B cell (primary cell): ENCODE measurements at regions not wholly inside any gene's neighbourhood (a gene's known extent, or its start where the extent isn't known, plus 50 kb on each side); places are given as distances from the start of the nearest gene placed in this dataset.

Experiments used
- ATAC-seq: fragments of 200-7000 bp; cut with Tn5 transposase; one replicate; pipeline ENCODE4 v1.10.0; 2021; ENCODE audit warnings: low read depth, mild to moderate bottlenecking, moderate number of reproducible peaks, moderate library complexity
- CTCF ChIA-PET: fragments of 350-600 bp; sonication (Branson Sonifier 250); formaldehyde crosslinking; loops from one replicate; lab custom pipeline; 2021; ENCODE audit warnings: antibody characterized with exemption, inconsistent platforms; lab: Charles Lee
- POLR2A ChIA-PET: fragments of 350-600 bp; sonication (Branson Sonifier 250); formaldehyde crosslinking; loops from one replicate; lab custom pipeline; 2021; ENCODE audit warnings: antibody characterized with exemption; lab: Charles Lee
- DNase-seq: peaks from one replicate; pipeline ENCODE4 v3.0.0; 2013
- H2AFZ ChIP-seq: 2 replicates; pipeline ENCODE4 v1.6.1; 2012; ENCODE audit warnings: mild to moderate bottlenecking, low read depth, low read length; ENCODE audit not compliant: insufficient read depth, poor library complexity, severe bottlenecking
- H3K27ac ChIP-seq, 2 donors: 1 replicate in 1 of 2; 2 replicates in 1 of 2; pipeline ENCODE4 v1.5.1; 2012 to 2013; ENCODE audit warnings: low read length in 2 of 2, mild to moderate bottlenecking in 2 of 2, moderate library complexity in 1 of 2
- H3K27me3 ChIP-seq, 4 experiments: fragments of 200-600 bp in 1 of 4; sonication (generic) in 1 of 4; replicated peaks in 1 of 4; 1 replicate in 2 of 4; 2 replicates in 2 of 4; pipeline versions ENCODE4 v1.6.1 to v1.7.0; 2013 to 2016; ENCODE audit warnings: low read length in 3 of 4, mild to moderate bottlenecking in 2 of 4, mixed read lengths in 1 of 4, moderate library complexity in 1 of 4; ENCODE audit not compliant: insufficient read depth in 4 of 4, control insufficient read depth in 3 of 4; ENCODE audit errors: control extremely low read depth in 1 of 4
- H3K36me3 ChIP-seq, 2 experiments: replicated peaks in 1 of 2; 1 replicate in 1 of 2; 2 replicates in 1 of 2; pipeline versions ENCODE4 v1.6.1 to v1.7.1; 2013; ENCODE audit warnings: low read length in 1 of 2; ENCODE audit not compliant: insufficient read depth in 2 of 2, control insufficient read depth in 1 of 2; ENCODE audit errors: control extremely low read depth in 1 of 2, extremely low read depth in 1 of 2
- H3K4me1 ChIP-seq, 2 donors: fragments of 200-600 bp in 1 of 2; sonication (generic) in 1 of 2; 1 replicate in 1 of 2; 2 replicates in 1 of 2; pipeline versions ENCODE4 v1.5.1 to v1.6.1; 2013 to 2017; ENCODE audit warnings: low read length in 2 of 2; ENCODE audit not compliant: control insufficient read depth in 2 of 2, insufficient read depth in 2 of 2
- H3K4me2 ChIP-seq: replicated peaks from 2 replicates; pipeline ENCODE3; 2012; ENCODE audit warnings: mild to moderate bottlenecking, low read depth, low read length; ENCODE audit not compliant: poor library complexity, severe bottlenecking
- H3K4me3 ChIP-seq, 5 experiments: fragments of 200-600 bp in 1 of 5; sonication (generic) in 1 of 5; 1 replicate in 3 of 5; 2 replicates in 2 of 5; pipeline versions ENCODE4 v1.5.1 to v1.7.0; 2011 to 2016; ENCODE audit warnings: low read length in 4 of 5, mild to moderate bottlenecking in 4 of 5, low read depth in 2 of 5, control low read depth in 1 of 5, moderate library complexity in 1 of 5; ENCODE audit not compliant: insufficient read depth in 1 of 5; ENCODE audit errors: control extremely low read depth in 1 of 5, extremely low read depth in 1 of 5
- H3K79me2 ChIP-seq: fragments of 200-600 bp; sonication (generic); one replicate; pipeline ENCODE4 v1.6.0; 2016; ENCODE audit warnings: low read length; ENCODE audit not compliant: control insufficient read depth, insufficient read depth
- H3K9ac ChIP-seq: fragments of 200-600 bp; sonication (generic); 2 replicates; pipeline ENCODE4 v1.6.1; 2017; ENCODE audit warnings: mild to moderate bottlenecking, low read length, moderate library complexity
- H3K9me3 ChIP-seq, 3 donors: one replicate each; pipeline versions ENCODE4 v1.6.1 to v1.7.1; 2013; ENCODE audit warnings: low read length in 2 of 3; ENCODE audit not compliant: control insufficient read depth in 2 of 3, insufficient read depth in 1 of 3; ENCODE audit errors: control extremely low read depth in 1 of 3
- H4K20me1 ChIP-seq: 2 replicates; pipeline ENCODE4 v1.6.0; 2012; ENCODE audit warnings: mild to moderate bottlenecking, low read length; ENCODE audit not compliant: insufficient read depth, control insufficient read depth, poor library complexity, severe bottlenecking
- H3K27ac Mint-ChIP-seq: one replicate; pipeline ENCODE4 v1.8.0; 2021; ENCODE audit warnings: mixed read lengths
- H3K27me3 Mint-ChIP-seq: one replicate; pipeline ENCODE4 v1.8.0; 2021; ENCODE audit warnings: mixed read lengths
- H3K4me1 Mint-ChIP-seq: one replicate; pipeline ENCODE4 v1.8.0; 2021; ENCODE audit warnings: mixed read lengths
- H3K4me3 Mint-ChIP-seq: one replicate; pipeline ENCODE4 v1.8.0; 2021; ENCODE audit warnings: mixed read lengths
- H3K9me3 Mint-ChIP-seq: one replicate; pipeline ENCODE4 v1.8.0; 2022; ENCODE audit warnings: mixed read lengths; ENCODE audit not compliant: insufficient read depth
- EZH2 ChIP-seq: IDR thresholded peaks from 2 replicates; pipeline ENCODE4 v1.6.1; 2012; ENCODE audit warnings: borderline replicate concordance, low read depth, mild to moderate bottlenecking, moderate library complexity, low read length; ENCODE audit not compliant: insufficient read depth, poor library complexity, severe bottlenecking
- WGBS: methylation state at CpG from one replicate; pipeline ENCODE4 v1.1.5; 2013; ENCODE audit warnings: missing lambda C conversion rate; ENCODE audit not compliant: insufficient coverage; 5-methylcytosine and 5-hydroxymethylcytosine counted together
- intact Hi-C: fragments of 100-400 bp; cut with micrococcal nuclease; formaldehyde crosslinking; loops from one replicate; pipeline ENCODE4 v1.10.0; 2022
- TF ChIP-seq, protein P1 (sequence below): fragments of 200-600 bp; IDR thresholded peaks from one replicate; pipeline ENCODE4 v1.8.0; 2022; ENCODE audit warnings: antibody characterized with exemption, mild to moderate bottlenecking

DNA sequence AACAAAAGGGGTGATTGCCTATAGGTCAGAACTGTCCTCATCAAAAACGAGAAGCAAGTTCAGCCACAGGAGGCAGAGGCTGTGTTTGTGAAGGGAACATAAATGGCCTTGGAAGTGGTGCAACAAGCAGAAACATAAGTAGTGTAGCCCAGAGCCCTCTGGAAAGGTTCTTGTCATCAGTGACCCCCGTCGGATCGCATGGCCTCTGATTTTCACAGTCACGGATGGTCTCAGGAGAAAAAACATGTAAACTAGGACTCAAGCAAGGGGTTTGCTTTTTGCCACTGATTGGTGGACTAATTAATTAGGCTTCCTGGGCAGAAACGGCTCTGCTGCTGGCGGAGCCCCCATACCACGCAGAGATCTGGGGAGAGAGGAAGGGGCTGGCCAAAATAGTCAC, 496.5 kb upstream of the MKI67 start:
- Histone ChIP-seq H3K79me2 (no peaks in the 10 kb centered on the region), H3K4me3 (no peak overlapping the region), H4K20me1 (no peaks in the 10 kb centered on the region), H3K9ac (no peak overlapping the region), H2AFZ (no peak overlapping the region), H3K9me3 (peaks cover 0 to 8% (median 0%) of the 10 kb centered on the region in 3 donors), H3K36me3 (no peaks in the 10 kb centered on the region), H3K27me3 (no peaks in the 10 kb centered on the region), H3K4me2 (no peak overlapping the region), H3K4me1 (no peaks in the 10 kb centered on the region), H3K27ac (no peak overlapping the region)
- no peak overlapping the region for H3K4me3 Mint-ChIP-seq
- H3K9me3 Mint-ChIP-seq: no peaks in the 10 kb centered on the region
- no peak overlapping the region for H3K27ac Mint-ChIP-seq
- WGBS: 89% methylated on average over 8 of the region's 8 CpGs
- H3K4me1 Mint-ChIP-seq: no peaks in the 10 kb centered on the region
- CTCF ChIA-PET: no interaction called here
- no peak for DNase-seq
- TF ChIP-seq, protein P1, sequence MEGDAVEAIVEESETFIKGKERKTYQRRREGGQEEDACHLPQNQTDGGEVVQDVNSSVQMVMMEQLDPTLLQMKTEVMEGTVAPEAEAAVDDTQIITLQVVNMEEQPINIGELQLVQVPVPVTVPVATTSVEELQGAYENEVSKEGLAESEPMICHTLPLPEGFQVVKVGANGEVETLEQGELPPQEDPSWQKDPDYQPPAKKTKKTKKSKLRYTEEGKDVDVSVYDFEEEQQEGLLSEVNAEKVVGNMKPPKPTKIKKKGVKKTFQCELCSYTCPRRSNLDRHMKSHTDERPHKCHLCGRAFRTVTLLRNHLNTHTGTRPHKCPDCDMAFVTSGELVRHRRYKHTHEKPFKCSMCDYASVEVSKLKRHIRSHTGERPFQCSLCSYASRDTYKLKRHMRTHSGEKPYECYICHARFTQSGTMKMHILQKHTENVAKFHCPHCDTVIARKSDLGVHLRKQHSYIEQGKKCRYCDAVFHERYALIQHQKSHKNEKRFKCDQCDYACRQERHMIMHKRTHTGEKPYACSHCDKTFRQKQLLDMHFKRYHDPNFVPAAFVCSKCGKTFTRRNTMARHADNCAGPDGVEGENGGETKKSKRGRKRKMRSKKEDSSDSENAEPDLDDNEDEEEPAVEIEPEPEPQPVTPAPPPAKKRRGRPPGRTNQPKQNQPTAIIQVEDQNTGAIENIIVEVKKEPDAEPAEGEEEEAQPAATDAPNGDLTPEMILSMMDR: no peak
- TF ChIP-seq EZH2: no peak
- ATAC-seq: no peak
- POLR2A ChIA-PET: no interaction called here
- intact Hi-C loops: no loop called here
- no peaks in the 10 kb centered on the region for H3K27me3 Mint-ChIP-seq

DNA sequence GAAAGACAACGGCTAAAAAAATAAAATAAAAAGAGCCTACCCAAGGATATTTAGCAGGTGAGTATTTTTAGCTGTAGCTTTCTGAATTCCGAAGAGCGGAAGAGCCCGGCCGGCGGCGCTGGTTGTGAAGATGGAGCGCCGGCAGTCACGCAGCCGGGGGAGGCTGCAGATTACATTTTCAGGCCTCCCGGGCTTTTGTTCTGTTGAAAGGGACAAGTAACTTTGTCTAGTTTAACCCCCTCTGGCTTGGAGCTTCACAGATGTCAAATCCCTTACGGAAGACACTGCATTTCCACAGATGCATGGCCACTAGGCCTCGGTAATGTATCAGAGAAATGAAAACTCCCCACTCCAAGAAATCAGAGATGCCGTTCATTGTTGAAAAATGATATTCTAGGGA, 497.6 kb upstream of the MKI67 start:
- H3K79me2 ChIP-seq: no peaks in the 10 kb centered on the region
- ChIA-PET CTCF (no interaction called here), POLR2A (no interaction called here)
- intact Hi-C loops: no loop called here
- Mint-ChIP-seq H3K27me3 (no peaks in the 10 kb centered on the region), H3K9me3 (no peaks in the 10 kb centered on the region), H3K27ac (no peak overlapping the region), H3K4me3 (no peak overlapping the region), H3K4me1 (no peaks in the 10 kb centered on the region)
- ATAC-seq (no peak), DNase-seq (no peak)
- no peaks in the 10 kb centered on the region for H3K36me3 ChIP-seq
- no peak overlapping the region for H3K4me3 ChIP-seq
- no peak overlapping the region for H3K27ac ChIP-seq
- 96% methylated on average over 12 of the region's 15 CpGs for WGBS
- H3K9ac ChIP-seq: no peak overlapping the region
- TF ChIP-seq, protein P1: no peak
- no peak for TF ChIP-seq EZH2
- no peaks in the 10 kb centered on the region for H3K27me3 ChIP-seq
- H3K4me1 ChIP-seq: no peaks in the 10 kb centered on the region
- H3K9me3 ChIP-seq: peaks cover 0 to 8% (median 0%) of the 10 kb centered on the region in 3 donors
- H4K20me1 ChIP-seq: no peaks in the 10 kb centered on the region
- no peak overlapping the region for H3K4me2 ChIP-seq
- no peak overlapping the region for H2AFZ ChIP-seq
